DMS153 (cell line): ENCODE measurements at regions not wholly inside any gene's neighbourhood (a gene's known extent, or its start where the extent isn't known, plus 50 kb on each side); places are given as distances from the start of the nearest gene placed in this dataset.
"Not testable (repeated sequence)": the region's sequence is repeated elsewhere in the genome, so short reads cannot be mapped to it uniquely, and the experiment has no call there.

Source experiments
- DNase-seq: peaks from one replicate; lab custom pipeline; 2025; lab: John Stamatoyannopoulos, UW

GRCh38 chr14:65153101-65153500 is 50.8 kb upstream of the MAX start:
- DNase-seq: no peak

DNA sequence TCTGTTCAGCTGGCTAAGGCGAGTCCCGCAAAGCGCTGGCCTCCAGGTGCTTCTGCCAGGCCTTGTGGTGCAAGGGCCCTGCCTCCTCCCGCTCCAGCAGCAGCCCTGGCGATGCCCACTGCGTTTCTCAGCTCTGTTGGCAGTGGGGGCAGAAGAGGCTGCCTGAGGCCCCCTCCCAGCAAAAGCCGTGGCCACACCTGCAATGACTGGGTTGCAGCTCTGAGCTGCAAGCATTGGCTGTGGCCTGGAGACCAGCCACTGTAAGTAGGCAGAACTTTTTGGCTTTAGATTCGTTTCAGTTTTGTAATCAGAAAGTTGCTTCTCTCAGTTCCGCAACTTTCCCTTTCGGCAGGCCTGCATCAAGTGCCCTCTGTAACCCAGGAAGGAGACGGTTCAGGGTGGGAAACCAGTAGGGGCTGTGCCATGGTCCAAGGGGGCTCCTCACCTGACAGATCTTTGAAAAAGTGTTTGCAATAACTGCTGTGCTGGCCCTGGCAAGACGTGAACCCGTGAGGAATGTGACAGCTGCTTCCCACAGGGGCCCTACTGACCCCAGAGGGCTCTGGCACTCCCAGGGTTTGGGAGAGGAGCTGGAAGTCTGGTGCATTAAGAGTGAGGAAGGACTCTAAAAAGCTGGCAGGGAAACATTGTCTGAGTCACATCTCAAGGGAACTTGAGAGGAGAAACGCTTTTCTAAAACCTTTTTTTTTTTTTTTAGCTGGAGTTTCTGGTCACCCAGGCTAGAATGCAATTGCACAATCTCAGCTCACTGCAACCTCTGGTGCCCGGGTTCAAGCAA is 54.5 kb upstream of the MAX start:
- no peak for DNase-seq

- DNase-seq: no peak
Measured at GRCh38 chr14:65159281-65160062, 57.2 kb upstream of the MAX start.

DNA sequence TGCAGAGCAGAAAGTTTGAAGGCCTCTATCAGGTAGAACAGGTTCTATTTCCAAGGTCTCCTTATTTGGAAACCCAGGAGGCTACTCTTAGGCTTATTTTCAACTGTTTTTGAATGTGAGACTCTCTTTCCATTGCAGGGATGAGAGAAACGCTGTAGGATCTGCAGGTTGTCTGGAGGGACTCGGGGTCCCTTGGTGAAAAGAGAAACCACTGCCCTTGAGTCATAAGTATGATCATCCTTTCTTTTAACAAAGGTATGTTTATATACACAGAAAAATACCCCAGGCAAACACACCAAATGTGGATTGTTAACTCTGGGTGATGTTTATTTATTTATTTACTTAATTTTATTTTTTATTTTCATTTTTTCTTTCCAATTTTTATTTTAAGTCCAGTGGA is 57.8 kb upstream of the MAX start:
- no peak for DNase-seq

DNA sequence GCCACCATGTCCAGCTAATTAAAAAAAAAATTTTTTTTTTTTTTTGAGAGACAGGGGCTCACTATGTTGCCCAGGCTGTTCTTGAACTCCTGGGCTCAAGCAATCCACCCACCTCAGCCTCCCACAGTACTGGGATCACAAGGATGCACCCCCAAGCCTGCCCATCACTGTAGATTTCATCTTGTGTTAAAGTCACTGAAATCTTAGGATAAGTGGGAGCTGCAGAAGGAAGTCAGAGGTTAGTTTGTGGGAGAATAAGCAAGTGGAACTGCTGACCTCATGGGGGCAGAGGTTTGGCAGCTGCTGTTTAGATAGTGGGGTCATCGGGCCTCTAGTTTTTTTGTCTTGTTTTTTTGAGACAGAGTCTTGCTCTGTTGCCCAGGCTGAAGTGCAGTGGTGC is 59.7 kb upstream of the MAX start:
- DNase-seq: no peak

- DNase-seq: peak; percentile 8
Measured at GRCh38 chr14:65164068-65164824, 61.9 kb upstream of the MAX start.

GRCh38 chr14:65164825-65165135 is 62.5 kb upstream of the MAX start:
- no peak for DNase-seq

- no peak for DNase-seq
Measured at GRCh38 chr14:65167072-65167645, 64.8 kb upstream of the MAX start.

DNA sequence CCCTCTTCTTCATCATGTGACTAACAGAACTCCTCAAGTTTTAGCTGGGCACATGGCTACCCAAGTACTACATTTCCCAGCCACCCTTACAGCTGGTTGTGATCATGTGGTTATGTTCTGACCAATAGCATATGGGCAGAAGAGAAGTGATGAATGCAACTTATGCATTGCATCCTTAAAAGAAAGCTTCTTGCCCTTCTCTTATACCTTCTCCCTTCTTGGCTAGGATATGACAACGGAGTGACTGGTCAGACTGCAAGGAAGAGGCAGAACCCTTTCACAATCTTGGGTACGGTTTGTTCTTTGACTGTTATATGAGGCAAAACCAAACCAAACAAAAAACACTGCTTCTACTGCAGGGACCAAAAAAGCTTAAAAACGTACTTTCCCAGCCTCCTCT is 66.5 kb upstream of the MAX start:
- DNase-seq: no peak

- no peak for DNase-seq
Measured at GRCh38 chr14:65169351-65169750, 67.0 kb upstream of the MAX start.

GRCh38 chr14:65170318-65170717 is 68.0 kb upstream of the MAX start:
- DNase-seq: no peak

GRCh38 chr14:65170768-65171507 is 68.6 kb upstream of the MAX start:
- no peak for DNase-seq

DNA sequence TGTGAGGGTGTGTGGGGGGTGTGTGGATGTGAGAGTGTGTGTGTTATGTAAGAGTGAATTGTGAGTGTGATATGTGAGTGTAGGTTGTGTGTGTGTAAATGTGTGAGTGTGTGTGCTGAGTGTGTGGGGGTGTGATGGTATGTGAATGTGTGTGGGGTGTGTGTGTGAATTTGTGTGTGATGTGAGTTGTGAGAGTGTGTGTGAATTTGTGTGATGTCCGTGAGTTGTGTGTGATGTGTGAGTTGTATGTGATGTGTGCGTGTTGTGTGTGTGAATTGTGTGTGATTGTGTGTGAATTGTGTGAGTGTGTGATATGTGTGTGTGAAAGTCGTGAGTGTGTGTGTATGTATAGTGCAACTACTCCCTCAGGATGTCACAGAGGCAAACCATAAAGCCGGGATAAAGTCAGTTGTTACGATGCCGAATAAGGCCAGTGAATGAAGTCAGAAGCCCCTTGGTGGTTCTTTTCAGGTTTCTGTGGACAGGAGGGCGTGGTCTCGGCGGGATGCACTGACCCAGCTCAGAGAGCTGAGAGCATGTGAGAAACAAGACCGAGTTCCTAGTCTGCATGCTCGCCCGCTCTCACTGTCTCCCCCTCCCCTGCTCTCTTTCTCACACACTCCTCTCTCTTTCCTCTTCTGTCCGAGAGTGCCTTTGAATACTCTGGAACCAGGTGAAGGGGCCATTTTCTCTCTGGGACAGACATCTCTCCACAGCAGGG is 71.8 kb upstream of the MAX start:
- no peak for DNase-seq

- no peak for DNase-seq
Measured at GRCh38 chr14:65174783-65175182, 72.5 kb upstream of the MAX start.

- DNase-seq: no peak
Measured at GRCh38 chr14:65177551-65177950, 75.2 kb upstream of the MAX start.

DNA sequence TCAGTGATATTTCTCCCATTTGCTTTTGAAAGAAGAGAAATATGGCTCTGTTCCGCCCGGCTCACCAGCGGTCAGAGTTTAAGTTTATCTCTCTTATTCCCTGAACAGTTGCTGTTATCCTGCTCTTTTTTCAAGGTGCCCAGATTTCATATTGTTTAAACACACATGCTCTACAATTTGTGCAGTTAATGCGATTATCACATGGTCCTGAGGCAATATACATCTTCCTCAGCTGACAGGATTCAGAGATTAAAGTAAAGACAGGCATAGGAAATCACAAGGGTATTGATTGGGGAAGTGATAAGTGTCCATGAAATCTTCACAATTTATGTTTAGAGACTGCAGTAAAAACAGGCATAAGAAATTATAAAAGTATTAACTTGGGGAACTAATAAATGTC is 76.9 kb upstream of the MAX start:
- DNase-seq: not testable (repeated sequence)

DNA sequence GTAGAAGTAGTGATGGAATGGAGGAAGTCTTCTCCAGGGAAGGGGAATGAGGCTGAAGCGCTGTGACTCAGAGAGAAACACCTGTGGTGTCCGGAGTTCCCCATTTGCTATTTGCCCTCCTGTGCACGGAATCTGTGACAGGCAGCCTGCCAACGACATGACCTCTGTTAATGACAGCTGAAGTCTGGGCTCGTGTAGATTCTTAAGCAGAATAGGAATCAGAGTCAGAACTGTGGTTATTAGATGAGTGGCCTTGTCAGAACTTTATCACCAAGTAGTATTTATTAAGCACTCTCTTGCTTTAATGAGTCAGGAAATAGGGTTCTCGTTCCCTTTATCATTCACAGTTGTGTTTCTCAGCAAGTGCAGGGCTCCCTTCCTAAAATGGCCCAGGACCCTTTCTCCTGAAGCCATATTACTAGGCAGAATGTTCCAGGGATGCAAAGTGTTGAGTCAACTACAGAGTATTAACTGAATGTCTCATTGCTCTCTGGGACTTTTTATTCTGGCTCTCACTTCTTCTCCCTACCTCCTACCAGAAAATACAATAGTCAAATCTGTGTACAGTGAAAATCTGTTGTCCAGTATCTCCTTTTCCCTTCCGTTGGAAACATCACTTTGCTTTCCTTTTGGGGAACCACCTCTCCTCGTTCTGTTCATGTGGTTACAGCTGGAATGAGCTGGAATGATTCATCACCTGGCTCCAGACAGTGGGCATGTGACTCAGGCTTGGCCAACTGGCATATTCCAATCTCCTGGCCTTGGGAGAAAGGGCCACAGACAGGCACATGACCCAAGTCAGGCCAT is 77.8 kb upstream of the MAX start:
- no peak for DNase-seq

- DNase-seq: no peak
Measured at GRCh38 chr14:65180725-65181025, 78.4 kb upstream of the MAX start.

- no peak for DNase-seq
Measured at GRCh38 chr14:65184032-65184764, 81.9 kb upstream of the MAX start.

GRCh38 chr14:65185829-65186228 is 83.5 kb upstream of the MAX start:
- DNase-seq: no peak
